HAP-1 (cell line): ENCODE measurements at regions not wholly inside any gene's neighbourhood (a gene's known extent, or its start where the extent isn't known, plus 50 kb on each side); places are given as distances from the start of the nearest gene placed in this dataset.

Experiments used
- DNase-seq, 2 experiments: peaks; one replicate each; pipeline ENCODE4 v3.0.0-alpha.2; 2016 to 2020; ENCODE audit warnings: low spot score in 2 of 2
- H3K27me3 ChIP-seq: fragments of 250-450 bp; sonication (Bioruptor Pico); 2 replicates; pipeline ENCODE4 v1.5.1; 2020; ENCODE audit warnings: low read depth, mild to moderate bottlenecking, moderate library complexity
- H3K36me3 ChIP-seq: fragments of 250-450 bp; sonication (Bioruptor Pico); replicated peaks from 2 replicates; pipeline ENCODE4 v1.5.1; 2020; ENCODE audit warnings: mild to moderate bottlenecking
- H3K4me1 ChIP-seq: fragments of 250-450 bp; sonication (Bioruptor Pico); 2 replicates; pipeline ENCODE4 v1.5.1; 2020; ENCODE audit warnings: mild to moderate bottlenecking
- H3K4me3 ChIP-seq: fragments of 250-450 bp; sonication (Bioruptor Pico); 2 replicates; pipeline ENCODE4 v1.5.1; 2020; ENCODE audit warnings: mild to moderate bottlenecking, moderate library complexity
- H3K9me3 ChIP-seq: fragments of 250-450 bp; sonication (Bioruptor Pico); 2 replicates; pipeline ENCODE4 v1.5.1; 2020; ENCODE audit warnings: mild to moderate bottlenecking, moderate library complexity
- in situ Hi-C: fragments of 300-500 bp; cut with MboI; formaldehyde crosslinking; loops from 3 replicates; pipeline ENCODE4 v1.14.3; 2020; ENCODE audit warnings: low sequenced_read_pairs, inconsistent platforms, mixed read lengths

- H3K36me3 ChIP-seq = no peaks in the 10 kb centered on the region
- DNase-seq = no peak
- no peaks in the 10 kb centered on the region for H3K9me3 ChIP-seq
- in situ Hi-C loops = no loop called here
- no peaks in the 10 kb centered on the region for H3K4me1 ChIP-seq
- no peak overlapping the region for H3K4me3 ChIP-seq
- no peaks in the 10 kb centered on the region for H3K27me3 ChIP-seq
Observed at GRCh38 chr16:76796978-76797377, 394.0 kb upstream of the MON1B start.

GRCh38 chr16:76797457-76797856 lies 393.5 kb upstream of the MON1B start:
- H3K9me3 ChIP-seq = no peaks in the 10 kb centered on the region
- DNase-seq = no peak
- no peaks in the 10 kb centered on the region for H3K4me1 ChIP-seq
- in situ Hi-C loops = no loop called here
- H3K36me3 ChIP-seq = no peaks in the 10 kb centered on the region
- H3K4me3 ChIP-seq = no peak overlapping the region
- no peaks in the 10 kb centered on the region for H3K27me3 ChIP-seq

- no peaks in the 10 kb centered on the region for H3K9me3 ChIP-seq
- no peaks in the 10 kb centered on the region for H3K4me1 ChIP-seq
- H3K36me3 ChIP-seq = no peaks in the 10 kb centered on the region
- H3K4me3 ChIP-seq = no peak overlapping the region
- DNase-seq = no peak
- no peaks in the 10 kb centered on the region for H3K27me3 ChIP-seq
- in situ Hi-C loops = no loop called here
Observed at GRCh38 chr16:76800196-76800595, 390.8 kb upstream of the MON1B start.

- in situ Hi-C loops = no loop called here
- no peaks in the 10 kb centered on the region for H3K27me3 ChIP-seq
Observed at GRCh38 chr16:76801357-76801756, 389.6 kb upstream of the MON1B start.

GRCh38 chr16:76816475-76816874 lies 374.5 kb upstream of the MON1B start:
- no peaks in the 10 kb centered on the region for H3K9me3 ChIP-seq
- no peaks in the 10 kb centered on the region for H3K36me3 ChIP-seq
- H3K4me3 ChIP-seq = no peak overlapping the region
- DNase-seq = no peak
- no peaks in the 10 kb centered on the region for H3K27me3 ChIP-seq
- in situ Hi-C loops = no loop called here
- H3K4me1 ChIP-seq = no peaks in the 10 kb centered on the region

More at GRCh38 chr16:76801357-76801756, 389.6 kb upstream of the MON1B start:
- Histone ChIP-seq H3K9me3 (no peaks in the 10 kb centered on the region), H3K36me3 (no peaks in the 10 kb centered on the region), H3K4me1 (no peaks in the 10 kb centered on the region), H3K4me3 (no peak overlapping the region)
- no peak for DNase-seq

- H3K4me3 ChIP-seq = no peak overlapping the region
- in situ Hi-C loops = no loop called here
- no peaks in the 10 kb centered on the region for H3K4me1 ChIP-seq
- DNase-seq = no peak
- no peaks in the 10 kb centered on the region for H3K9me3 ChIP-seq
- no peaks in the 10 kb centered on the region for H3K27me3 ChIP-seq
- H3K36me3 ChIP-seq = no peaks in the 10 kb centered on the region
Observed at GRCh38 chr16:76818606-76819181, 372.3 kb upstream of the MON1B start.

- Histone ChIP-seq H3K4me3 (no peak overlapping the region), H3K36me3 (no peaks in the 10 kb centered on the region), H3K4me1 (no peaks in the 10 kb centered on the region), H3K27me3 (no peaks in the 10 kb centered on the region), H3K9me3 (no peaks in the 10 kb centered on the region)
- no peak for DNase-seq
- in situ Hi-C loops = no loop called here
Observed at GRCh38 chr16:76819226-76819916, 371.6 kb upstream of the MON1B start.

- H3K4me3 ChIP-seq = no peak overlapping the region
- no peak for DNase-seq
- in situ Hi-C loops = no loop called here
- H3K36me3 ChIP-seq = no peaks in the 10 kb centered on the region
- no peaks in the 10 kb centered on the region for H3K4me1 ChIP-seq
- no peaks in the 10 kb centered on the region for H3K9me3 ChIP-seq
- H3K27me3 ChIP-seq = no peaks in the 10 kb centered on the region
Observed at GRCh38 chr16:76824221-76824620, 366.8 kb upstream of the MON1B start.

- H3K4me3 ChIP-seq = no peak overlapping the region
- in situ Hi-C loops = no loop called here
- no peak for DNase-seq
- no peaks in the 10 kb centered on the region for H3K4me1 ChIP-seq
- no peaks in the 10 kb centered on the region for H3K27me3 ChIP-seq
- no peaks in the 10 kb centered on the region for H3K9me3 ChIP-seq
- H3K36me3 ChIP-seq = no peaks in the 10 kb centered on the region
Observed at GRCh38 chr16:76824791-76825190, 366.2 kb upstream of the MON1B start.

GRCh38 chr16:76835339-76835738 lies 355.7 kb upstream of the MON1B start:
- Histone ChIP-seq H3K9me3 (no peaks in the 10 kb centered on the region), H3K4me1 (no peaks in the 10 kb centered on the region), H3K27me3 (no peaks in the 10 kb centered on the region), H3K36me3 (no peaks in the 10 kb centered on the region), H3K4me3 (no peak overlapping the region)
- no peak for DNase-seq
- in situ Hi-C loops = no loop called here

- DNase-seq = no peak
- H3K4me3 ChIP-seq = no peak overlapping the region
- H3K27me3 ChIP-seq = no peaks in the 10 kb centered on the region
- no peaks in the 10 kb centered on the region for H3K9me3 ChIP-seq
- no peaks in the 10 kb centered on the region for H3K4me1 ChIP-seq
- H3K36me3 ChIP-seq = no peaks in the 10 kb centered on the region
- in situ Hi-C loops = no loop called here
Observed at GRCh38 chr16:76835779-76836300, 355.1 kb upstream of the MON1B start.

- in situ Hi-C loops = no loop called here
- H3K4me3 ChIP-seq = no peak overlapping the region
- no peaks in the 10 kb centered on the region for H3K36me3 ChIP-seq
- no peaks in the 10 kb centered on the region for H3K9me3 ChIP-seq
- no peaks in the 10 kb centered on the region for H3K27me3 ChIP-seq
- H3K4me1 ChIP-seq = no peaks in the 10 kb centered on the region
- no peak for DNase-seq
Observed at GRCh38 chr16:76837872-76838271, 353.1 kb upstream of the MON1B start.

- no peak overlapping the region for H3K4me3 ChIP-seq
- no peaks in the 10 kb centered on the region for H3K4me1 ChIP-seq
- no peaks in the 10 kb centered on the region for H3K36me3 ChIP-seq
- no peaks in the 10 kb centered on the region for H3K27me3 ChIP-seq
- no peak for DNase-seq
- in situ Hi-C loops = no loop called here
- H3K9me3 ChIP-seq = no peaks in the 10 kb centered on the region
Observed at GRCh38 chr16:76854234-76854633, 336.8 kb upstream of the MON1B start.

GRCh38 chr16:76856112-76856511 lies 334.9 kb upstream of the MON1B start:
- in situ Hi-C loops = no loop called here
- H3K9me3 ChIP-seq = no peaks in the 10 kb centered on the region
- no peak overlapping the region for H3K4me3 ChIP-seq
- H3K4me1 ChIP-seq = no peaks in the 10 kb centered on the region
- H3K36me3 ChIP-seq = no peaks in the 10 kb centered on the region
- no peak for DNase-seq
- H3K27me3 ChIP-seq = no peaks in the 10 kb centered on the region
